ENCODE measurements at regions not wholly inside any gene's neighbourhood (a gene's known extent, or its start where the extent isn't known, plus 50 kb on each side); places are given as distances from the start of the nearest gene placed in this dataset.

- Histone ChIP-seq H3K27ac (replicated peaks) (no peak overlapping the region), H3K4me1 (peaks cover 29% of the 10 kb centered on the region)
- intact Hi-C loops (cut with micrococcal nuclease): no loop called here
These were observed 71.4 kb downstream of the TLR4 start for GRCh38 chr9:117775591-117775990.

DNA sequence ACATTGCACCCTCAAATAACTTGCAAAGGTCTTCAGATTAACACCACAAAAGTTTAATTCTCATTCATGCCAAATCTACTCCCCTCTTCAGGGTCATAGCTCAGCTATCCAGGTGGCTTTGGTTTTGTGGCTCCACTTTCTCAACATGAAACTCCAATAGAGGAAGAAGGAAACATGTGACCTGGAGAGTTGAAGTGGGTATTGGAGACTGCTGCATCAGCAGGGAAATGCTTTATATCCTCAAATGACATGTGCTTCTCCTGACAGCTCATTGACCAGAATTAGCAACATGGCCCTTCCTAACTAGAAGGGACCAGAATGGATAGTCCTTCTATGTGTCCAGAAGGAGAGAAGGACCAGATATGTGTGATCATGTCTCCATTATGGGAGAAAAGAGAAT, 73.6 kb downstream of the TLR4 start:
- no peak overlapping the region for H3K27ac ChIP-seq (replicated peaks)
- DNase-seq: no peak
- no peaks in the 10 kb centered on the region for H3K27me3 ChIP-seq (ENCODE audit: low read depth)
- no peak overlapping the region for H3K4me3 ChIP-seq
- H3K9me3 ChIP-seq (replicated peaks): no peaks in the 10 kb centered on the region
- H3K36me3 ChIP-seq: no peaks in the 10 kb centered on the region
- no peak for TF ChIP-seq CTCF (IDR thresholded peaks at IDR 0.05; ENCODE audit: borderline replicate concordance)
- peaks cover 35% of the 10 kb centered on the region for H3K4me1 ChIP-seq
- intact Hi-C loops (cut with micrococcal nuclease): no loop called here

More at GRCh38 chr9:117775591-117775990, 71.4 kb downstream of the TLR4 start:
- Histone ChIP-seq H3K36me3 (no peaks in the 10 kb centered on the region), H3K27me3 (ENCODE audit: low read depth) (no peaks in the 10 kb centered on the region), H3K4me3 (no peak overlapping the region), H3K9me3 (replicated peaks) (no peaks in the 10 kb centered on the region)
- no peak for TF ChIP-seq CTCF (IDR thresholded peaks at IDR 0.05; ENCODE audit: borderline replicate concordance)
- DNase-seq: no peak

- no peaks in the 10 kb centered on the region for H3K9me3 ChIP-seq (replicated peaks)
- H3K4me3 ChIP-seq: no peak overlapping the region
- no peak for DNase-seq
- no peaks in the 10 kb centered on the region for H3K27me3 ChIP-seq (ENCODE audit: low read depth)
- H3K27ac ChIP-seq (replicated peaks): peak overlapping the region; percentile 25
- TF ChIP-seq CTCF (IDR thresholded peaks at IDR 0.05; ENCODE audit: borderline replicate concordance): no peak
- H3K4me1 ChIP-seq: peaks cover 45% of the 10 kb centered on the region
- H3K36me3 ChIP-seq: no peaks in the 10 kb centered on the region
- intact Hi-C loops (cut with micrococcal nuclease): loop anchor here (10.0 kb wide), 1 partner anchor 135 kb away; no protein-coding TSS in a partner anchor
These were observed 75.6 kb downstream of the TLR4 start for GRCh38 chr9:117779760-117780159.

GRCh38 chr9:117782931-117783788, 79.0 kb downstream of the TLR4 start:
- Histone ChIP-seq H3K9me3 (replicated peaks) (no peaks in the 10 kb centered on the region), H3K27ac (replicated peaks) (peak overlapping the region; percentile 67), H3K27me3 (ENCODE audit: low read depth) (no peaks in the 10 kb centered on the region), H3K36me3 (no peaks in the 10 kb centered on the region), H3K4me3 (peak overlapping the region; percentile 59), H3K4me1 (peaks cover 36% of the 10 kb centered on the region)
- intact Hi-C loops (cut with micrococcal nuclease): loop anchor here (10.0 kb wide), 1 partner anchor 138 kb away; no protein-coding TSS in a partner anchor
- TF ChIP-seq CTCF (IDR thresholded peaks at IDR 0.05; ENCODE audit: borderline replicate concordance): peak; percentile 84
- peak; percentile 59 for DNase-seq

- intact Hi-C loops (cut with micrococcal nuclease): loop anchor here (10.0 kb wide), 1 partner anchor 139 kb away; no protein-coding TSS in a partner anchor
- TF ChIP-seq CTCF (IDR thresholded peaks at IDR 0.05; ENCODE audit: borderline replicate concordance): no peak
- no peaks in the 10 kb centered on the region for H3K27me3 ChIP-seq (ENCODE audit: low read depth)
- no peak for DNase-seq
- peaks cover 29% of the 10 kb centered on the region for H3K4me1 ChIP-seq
- H3K4me3 ChIP-seq: peak overlapping the region; percentile 59
- H3K9me3 ChIP-seq (replicated peaks): no peaks in the 10 kb centered on the region
- no peaks in the 10 kb centered on the region for H3K36me3 ChIP-seq
- peak overlapping the region; percentile 67 for H3K27ac ChIP-seq (replicated peaks)
These were observed 79.6 kb downstream of the TLR4 start for GRCh38 chr9:117783828-117784227.

All from left ventricle myocardium inferior (tissue), 1 donor.